ENCODE measurements at regions not wholly inside any gene's neighbourhood (a gene's known extent, or its start where the extent isn't known, plus 50 kb on each side); places are given as distances from the start of the nearest gene placed in this dataset.

DNA sequence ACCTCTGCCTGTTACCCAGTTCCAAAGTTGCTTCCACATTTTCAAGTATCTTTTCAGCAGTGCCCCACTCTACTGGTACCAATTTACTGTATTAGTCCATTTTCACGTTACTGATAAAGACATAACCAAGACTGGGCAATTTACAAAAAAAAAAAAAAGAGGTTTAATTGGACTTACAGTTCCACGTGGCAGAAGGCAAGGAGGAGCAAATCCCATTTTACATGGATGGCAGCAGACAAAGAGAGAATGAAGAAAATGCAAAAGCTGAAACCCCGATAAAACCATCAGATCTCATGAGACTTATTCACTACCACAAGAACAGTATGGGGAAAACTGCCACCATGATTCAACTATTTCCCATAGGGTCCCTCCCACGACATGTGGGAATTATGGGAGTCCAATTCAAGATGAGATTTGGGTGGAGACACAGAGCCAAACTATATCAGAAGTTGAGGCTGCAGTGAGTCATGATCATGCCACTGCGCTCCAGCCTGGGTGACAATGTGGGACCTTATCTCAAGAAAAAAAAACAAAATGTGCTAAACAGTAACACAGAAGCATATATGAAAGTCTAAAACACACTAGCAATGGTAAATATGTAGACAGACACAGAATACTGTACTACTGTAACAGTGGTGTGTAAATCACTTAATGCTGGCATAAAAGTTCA lies 190.3 kb upstream of the ZC3H12C start:
- peaks cover 9% of the 10 kb centered on the region for H3K9me3 ChIP-seq
- H3K4me3 ChIP-seq: no peak overlapping the region
- ATAC-seq (no peak), DNase-seq (no peak)
- H3K27ac ChIP-seq: no peak overlapping the region
- WGBS, 3 donors: 74 to 79% (median 78%) methylated on average over 5 of the region's 5 CpGs
- no peaks in the 10 kb centered on the region for H3K36me3 ChIP-seq (ENCODE audit: insufficient read depth in 1 of 2, low read depth in 1 of 2)
- H3K27me3 ChIP-seq (ENCODE audit: insufficient read depth in 3 of 3, low read length in 2 of 3): no peaks in the 10 kb centered on the region
- TF ChIP-seq, protein P1, sequence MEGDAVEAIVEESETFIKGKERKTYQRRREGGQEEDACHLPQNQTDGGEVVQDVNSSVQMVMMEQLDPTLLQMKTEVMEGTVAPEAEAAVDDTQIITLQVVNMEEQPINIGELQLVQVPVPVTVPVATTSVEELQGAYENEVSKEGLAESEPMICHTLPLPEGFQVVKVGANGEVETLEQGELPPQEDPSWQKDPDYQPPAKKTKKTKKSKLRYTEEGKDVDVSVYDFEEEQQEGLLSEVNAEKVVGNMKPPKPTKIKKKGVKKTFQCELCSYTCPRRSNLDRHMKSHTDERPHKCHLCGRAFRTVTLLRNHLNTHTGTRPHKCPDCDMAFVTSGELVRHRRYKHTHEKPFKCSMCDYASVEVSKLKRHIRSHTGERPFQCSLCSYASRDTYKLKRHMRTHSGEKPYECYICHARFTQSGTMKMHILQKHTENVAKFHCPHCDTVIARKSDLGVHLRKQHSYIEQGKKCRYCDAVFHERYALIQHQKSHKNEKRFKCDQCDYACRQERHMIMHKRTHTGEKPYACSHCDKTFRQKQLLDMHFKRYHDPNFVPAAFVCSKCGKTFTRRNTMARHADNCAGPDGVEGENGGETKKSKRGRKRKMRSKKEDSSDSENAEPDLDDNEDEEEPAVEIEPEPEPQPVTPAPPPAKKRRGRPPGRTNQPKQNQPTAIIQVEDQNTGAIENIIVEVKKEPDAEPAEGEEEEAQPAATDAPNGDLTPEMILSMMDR (IDR thresholded peaks at IDR 0.05): no peak
- intact Hi-C loops (cut with DNase I): no loop called here
- no peaks in the 10 kb centered on the region for H3K4me1 ChIP-seq

DNA sequence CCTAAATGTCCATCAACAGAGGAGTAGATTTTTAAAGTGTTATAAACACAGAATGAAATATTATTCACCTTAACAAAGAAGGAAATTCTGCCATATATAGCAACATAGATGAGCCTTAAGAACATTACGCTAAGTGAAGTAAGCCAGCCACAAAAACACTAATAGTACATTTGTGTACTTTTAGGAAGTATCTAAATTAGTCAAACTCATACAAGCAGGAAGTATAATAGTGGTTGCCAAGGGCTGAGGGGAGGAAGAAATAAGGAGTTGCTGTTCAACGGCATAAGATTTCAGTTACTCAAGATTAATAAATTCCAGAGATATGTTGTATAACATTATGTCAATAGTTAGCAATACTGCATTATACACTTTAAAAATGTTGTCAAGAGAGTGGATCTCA lies 181.7 kb upstream of the ZC3H12C start:
- Histone ChIP-seq H3K4me1 (peaks cover 16% of the 10 kb centered on the region), H3K9me3 (no peaks in the 10 kb centered on the region), H3K27me3 (ENCODE audit: insufficient read depth in 3 of 3, low read length in 2 of 3) (no peaks in the 10 kb centered on the region), H3K4me3 (no peak overlapping the region), H3K27ac (no peak overlapping the region), H3K36me3 (ENCODE audit: insufficient read depth in 1 of 2, low read depth in 1 of 2) (no peaks in the 10 kb centered on the region)
- WGBS, 3 donors: 57 to 78% (median 66%) methylated on average over 2 of the region's 2 CpGs
- ATAC-seq (no peak), DNase-seq (no peak)
- intact Hi-C loops (cut with DNase I): no loop called here
- TF ChIP-seq, protein P1 (IDR thresholded peaks at IDR 0.05): no peak

- H3K27me3 ChIP-seq (ENCODE audit: insufficient read depth in 3 of 3, low read length in 2 of 3): no peaks in the 10 kb centered on the region
- no peak overlapping the region for H3K4me3 ChIP-seq
- peak overlapping the region; percentile 86 for H3K27ac ChIP-seq
- intact Hi-C loops (cut with DNase I): no loop called here
- 93 to 95% (median 94%) methylated on average over 4 of the region's 4 CpGs for WGBS, 3 donors
- TF ChIP-seq, protein P1 (IDR thresholded peaks at IDR 0.05): no peak
- peaks cover 16% of the 10 kb centered on the region for H3K4me1 ChIP-seq
- H3K9me3 ChIP-seq: no peaks in the 10 kb centered on the region
- ATAC-seq (no peak), DNase-seq (no peak)
- H3K36me3 ChIP-seq (ENCODE audit: insufficient read depth in 1 of 2, low read depth in 1 of 2): no peaks in the 10 kb centered on the region
Observed at GRCh38 chr11:109914038-109914437, 179.2 kb upstream of the ZC3H12C start.

DNA sequence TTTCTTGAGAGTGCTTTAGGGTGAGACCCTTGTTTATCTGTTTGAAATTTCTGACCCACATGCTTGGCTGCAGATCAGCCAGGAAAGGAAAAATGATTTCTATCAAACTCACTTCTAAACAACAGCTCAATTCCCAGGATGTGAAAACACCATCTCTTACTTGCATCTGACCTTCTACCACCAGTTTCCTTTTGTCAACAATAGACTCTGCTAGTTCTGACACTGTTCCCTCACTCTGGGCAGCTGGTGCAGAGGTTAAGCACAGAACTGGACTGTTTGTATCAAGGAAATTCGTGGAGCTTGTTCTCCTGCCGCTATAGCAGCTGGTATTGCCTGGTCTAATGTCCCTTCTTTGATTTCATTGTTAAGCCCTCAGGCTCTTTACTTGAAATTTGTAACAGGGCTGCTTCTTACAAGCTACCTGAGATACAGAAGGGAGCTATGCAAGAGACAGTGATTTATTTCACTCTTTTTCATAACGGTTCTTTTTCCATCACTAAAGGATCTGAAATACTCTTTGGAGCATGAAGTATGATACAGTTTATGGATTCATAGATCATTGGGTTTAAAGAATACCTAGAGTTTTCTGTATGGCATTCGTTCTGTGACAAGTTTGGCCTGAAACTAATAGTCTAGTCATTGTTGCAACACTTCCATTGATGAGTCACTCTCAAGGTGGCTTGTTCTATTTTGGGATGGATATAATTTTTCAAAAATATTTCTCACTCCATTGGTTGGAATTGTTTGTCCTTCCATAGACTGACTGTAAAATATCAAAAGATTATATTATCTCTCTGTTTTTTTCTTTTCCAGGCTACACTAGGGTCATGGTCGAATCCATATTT lies 178.2 kb upstream of the ZC3H12C start:
- peak; percentile 82 to 93 (median 84) for ATAC-seq
- peaks cover 16% of the 10 kb centered on the region for H3K4me1 ChIP-seq
- WGBS, 3 donors: 26 to 30% (median 26%) methylated on average over 5 of the region's 5 CpGs
- intact Hi-C loops (cut with DNase I): no loop called here
- H3K4me3 ChIP-seq: peak overlapping the region; percentile 22
- H3K36me3 ChIP-seq (ENCODE audit: insufficient read depth in 1 of 2, low read depth in 1 of 2): no peaks in the 10 kb centered on the region
- H3K9me3 ChIP-seq: no peaks in the 10 kb centered on the region
- DNase-seq: no peak
- TF ChIP-seq, protein P1 (IDR thresholded peaks at IDR 0.05): no peak
- H3K27ac ChIP-seq: peak overlapping the region; percentile 86
- no peaks in the 10 kb centered on the region for H3K27me3 ChIP-seq (ENCODE audit: insufficient read depth in 3 of 3, low read length in 2 of 3)

Measured in psoas muscle (tissue), 7 donors.